Hepatocyte (in vitro differentiated cells): ENCODE measurements at regions not wholly inside any gene's neighbourhood (a gene's known extent, or its start where the extent isn't known, plus 50 kb on each side); places are given as distances from the start of the nearest gene placed in this dataset.

ENCODE experiments used
- DNase-seq: peaks from one replicate; pipeline ENCODE4 v3.0.0-alpha.2; 2016; ENCODE audit warnings: low spot score
- H2AFZ ChIP-seq: fragments of 200-600 bp; sonication (generic); 2 replicates; pipeline ENCODE4 v1.6.0; 2016; ENCODE audit warnings: antibody characterized with exemption, mild to moderate bottlenecking
- H3K27ac ChIP-seq: fragments of 200-600 bp; sonication (generic); 2 replicates; pipeline ENCODE4 v1.5.1; 2016; ENCODE audit warnings: mild to moderate bottlenecking
- H3K27me3 ChIP-seq: fragments of 200-600 bp; sonication (generic); 2 replicates; pipeline ENCODE4 v1.6.1; 2016
- H3K36me3 ChIP-seq: fragments of 200-600 bp; sonication (generic); replicated peaks from 2 replicates; pipeline ENCODE4 v1.5.1; 2016; ENCODE audit warnings: low read depth; ENCODE audit not compliant: insufficient read depth
- H3K4me1 ChIP-seq: fragments of 200-600 bp; sonication (generic); 2 replicates; pipeline ENCODE4 v1.5.1; 2016; ENCODE audit warnings: mild to moderate bottlenecking, moderate library complexity; ENCODE audit not compliant: insufficient read depth
- H3K4me2 ChIP-seq: fragments of 200-600 bp; sonication (generic); 2 replicates; pipeline ENCODE4 v1.6.0; 2016
- H3K4me3 ChIP-seq: fragments of 200-600 bp; sonication (generic); 2 replicates; pipeline ENCODE4 v1.5.1; 2016; ENCODE audit warnings: mild to moderate bottlenecking
- H3K79me2 ChIP-seq: fragments of 200-600 bp; sonication (generic); 2 replicates; pipeline ENCODE4 v1.6.0; 2017; ENCODE audit warnings: mild to moderate bottlenecking
- H3K9me2 ChIP-seq: fragments of 200-600 bp; sonication (generic); replicated peaks from 2 replicates; pipeline ENCODE4 v1.6.0; 2017; ENCODE audit warnings: mild to moderate bottlenecking; ENCODE audit not compliant: insufficient read depth
- H3K9me3 ChIP-seq: fragments of 200-600 bp; sonication (generic); 2 replicates; pipeline ENCODE4 v1.5.1; 2016; ENCODE audit warnings: low read depth, mild to moderate bottlenecking
- H4K20me1 ChIP-seq: fragments of 200-600 bp; sonication (generic); 2 replicates; pipeline ENCODE4 v1.6.0; 2016; ENCODE audit warnings: mild to moderate bottlenecking; ENCODE audit not compliant: insufficient read depth, poor library complexity, severe bottlenecking
- CTCF ChIP-seq: fragments of 200-600 bp; sonication (generic); IDR thresholded peaks from 2 replicates; pipeline ENCODE4 v1.5.1; 2016; ENCODE audit warnings: antibody characterized with exemption, mild to moderate bottlenecking; ENCODE audit not compliant: poor library complexity
- EZH2 ChIP-seq: fragments of 200-600 bp; sonication (generic); IDR thresholded peaks from 2 replicates; pipeline ENCODE4 v1.6.1; 2016; ENCODE audit warnings: antibody characterized with exemption, mild to moderate bottlenecking, borderline replicate concordance
- EZH2phosphoT487 ChIP-seq: fragments of 200-600 bp; sonication (generic); IDR thresholded peaks from one replicate; pipeline ENCODE4 v1.6.1; 2018; ENCODE audit warnings: antibody characterized with exemption, mild to moderate bottlenecking, low read depth, moderate library complexity; ENCODE audit not compliant: unreplicated experiment, severe bottlenecking
- WGBS: methylation state at CpG from one replicate; pipeline ENCODE4 v1.1.6; 2016; ENCODE audit warnings: low lambda C conversion rate; ENCODE audit errors: missing lambda C conversion rate; 5-methylcytosine and 5-hydroxymethylcytosine counted together

GRCh38 chr4:106677213-106677612 is 308.6 kb upstream of the GIMD1 start:
- Histone ChIP-seq H3K4me2 (no peak overlapping the region), H3K27me3 (no peaks in the 10 kb centered on the region), H3K9me2 (no peaks in the 10 kb centered on the region), H3K79me2 (no peaks in the 10 kb centered on the region), H3K9me3 (no peaks in the 10 kb centered on the region), H2AFZ (no peak overlapping the region), H3K27ac (no peak overlapping the region), H3K4me1 (no peaks in the 10 kb centered on the region), H4K20me1 (no peaks in the 10 kb centered on the region), H3K4me3 (no peak overlapping the region), H3K36me3 (no peaks in the 10 kb centered on the region)
- TF ChIP-seq CTCF (no peak), EZH2phosphoT487 (no peak), EZH2 (no peak)
- no peak for DNase-seq

GRCh38 chr4:106676173-106676921 is 307.8 kb upstream of the GIMD1 start:
- WGBS = 76% methylated on average over 3 of the region's 3 CpGs
- no peaks in the 10 kb centered on the region for H3K4me1 ChIP-seq
- no peak for DNase-seq

GRCh38 chr4:106671716-106672115 is 303.1 kb upstream of the GIMD1 start:
- DNase-seq = no peak
- H3K36me3 ChIP-seq = no peaks in the 10 kb centered on the region
- H3K9me2 ChIP-seq = no peaks in the 10 kb centered on the region
- no peak overlapping the region for H3K4me2 ChIP-seq
- H3K9me3 ChIP-seq = no peaks in the 10 kb centered on the region
- no peaks in the 10 kb centered on the region for H3K79me2 ChIP-seq
- H3K27me3 ChIP-seq = no peaks in the 10 kb centered on the region
- H4K20me1 ChIP-seq = no peaks in the 10 kb centered on the region
- H3K4me3 ChIP-seq = no peak overlapping the region
- no peak overlapping the region for H3K27ac ChIP-seq
- H2AFZ ChIP-seq = no peak overlapping the region
- no peaks in the 10 kb centered on the region for H3K4me1 ChIP-seq
- TF ChIP-seq EZH2phosphoT487 (no peak), EZH2 (no peak), CTCF (no peak)
- WGBS = 69% methylated on average over 1 of the region's 1 CpG

More at GRCh38 chr4:106676173-106676921, 307.8 kb upstream of the GIMD1 start:
- H3K9me3 ChIP-seq = no peaks in the 10 kb centered on the region
- no peaks in the 10 kb centered on the region for H3K9me2 ChIP-seq
- no peak overlapping the region for H2AFZ ChIP-seq
- TF ChIP-seq CTCF (no peak), EZH2phosphoT487 (no peak), EZH2 (no peak)
- H3K4me3 ChIP-seq = no peak overlapping the region
- H3K4me2 ChIP-seq = no peak overlapping the region
- H3K79me2 ChIP-seq = no peaks in the 10 kb centered on the region
- no peaks in the 10 kb centered on the region for H3K36me3 ChIP-seq
- H3K27ac ChIP-seq = no peak overlapping the region
- H4K20me1 ChIP-seq = no peaks in the 10 kb centered on the region
- no peaks in the 10 kb centered on the region for H3K27me3 ChIP-seq
